PC-3 (cell line): ENCODE measurements at regions not wholly inside any gene's neighbourhood (a gene's known extent, or its start where the extent isn't known, plus 50 kb on each side); places are given as distances from the start of the nearest gene placed in this dataset.

Source experiments
- EZH2phosphoT487 ChIP-seq: fragments of 300-600 bp; sonication (generic); IDR thresholded peaks from 2 replicates; pipeline ENCODE4 v1.6.1; 2018; ENCODE audit warnings: mild to moderate bottlenecking, antibody characterized with exemption, low read length, borderline replicate concordance
- TF ChIP-seq, protein P1 (sequence below): fragments of 300-600 bp; sonication (generic); conservative IDR thresholded peaks from 2 replicates; pipeline ENCODE4 v1.5.1; 2017; ENCODE audit warnings: antibody characterized with exemption, low read depth, mild to moderate bottlenecking, low read length

DNA sequence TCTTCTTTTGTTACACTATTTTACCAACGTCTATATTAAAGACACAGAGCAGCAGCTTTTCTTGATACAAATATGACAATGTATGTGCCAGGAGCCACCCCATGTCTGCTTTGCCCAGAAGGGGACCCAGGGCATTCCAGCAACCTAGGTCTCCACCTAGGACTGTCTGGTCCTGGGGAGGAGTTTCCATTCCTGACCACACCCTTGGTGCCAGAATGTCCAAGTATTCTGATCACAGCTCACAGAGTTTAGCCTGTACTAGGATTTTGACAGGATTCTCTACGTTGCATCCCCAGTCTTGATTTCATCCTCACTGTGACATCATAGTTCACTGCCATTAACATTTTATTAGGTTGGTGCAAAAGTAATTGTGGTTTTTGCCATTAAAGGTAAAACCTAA is 224.7 kb downstream of the SREK1 start:
- TF ChIP-seq, protein P1, sequence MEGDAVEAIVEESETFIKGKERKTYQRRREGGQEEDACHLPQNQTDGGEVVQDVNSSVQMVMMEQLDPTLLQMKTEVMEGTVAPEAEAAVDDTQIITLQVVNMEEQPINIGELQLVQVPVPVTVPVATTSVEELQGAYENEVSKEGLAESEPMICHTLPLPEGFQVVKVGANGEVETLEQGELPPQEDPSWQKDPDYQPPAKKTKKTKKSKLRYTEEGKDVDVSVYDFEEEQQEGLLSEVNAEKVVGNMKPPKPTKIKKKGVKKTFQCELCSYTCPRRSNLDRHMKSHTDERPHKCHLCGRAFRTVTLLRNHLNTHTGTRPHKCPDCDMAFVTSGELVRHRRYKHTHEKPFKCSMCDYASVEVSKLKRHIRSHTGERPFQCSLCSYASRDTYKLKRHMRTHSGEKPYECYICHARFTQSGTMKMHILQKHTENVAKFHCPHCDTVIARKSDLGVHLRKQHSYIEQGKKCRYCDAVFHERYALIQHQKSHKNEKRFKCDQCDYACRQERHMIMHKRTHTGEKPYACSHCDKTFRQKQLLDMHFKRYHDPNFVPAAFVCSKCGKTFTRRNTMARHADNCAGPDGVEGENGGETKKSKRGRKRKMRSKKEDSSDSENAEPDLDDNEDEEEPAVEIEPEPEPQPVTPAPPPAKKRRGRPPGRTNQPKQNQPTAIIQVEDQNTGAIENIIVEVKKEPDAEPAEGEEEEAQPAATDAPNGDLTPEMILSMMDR = no peak
- no peak for TF ChIP-seq EZH2phosphoT487
